GM19397 (cell line): ENCODE measurements at regions not wholly inside any gene's neighbourhood (a gene's known extent, or its start where the extent isn't known, plus 50 kb on each side); places are given as distances from the start of the nearest gene placed in this dataset.

Experiments used
- ATAC-seq: cut with Tn5 transposase; IDR thresholded peaks from one replicate; pipeline ENCODE4 v1.9.1; 2021; ENCODE audit warnings: mild to moderate bottlenecking, moderate library complexity; ENCODE audit not compliant: unreplicated experiment

GRCh38 chr6:113476937-113477839 lies 380.0 kb upstream of the MARCKS start:
- ATAC-seq, result no peak

GRCh38 chr6:113480616-113481015 lies 376.5 kb upstream of the MARCKS start:
- no peak for ATAC-seq

- no peak for ATAC-seq
These were observed 375.7 kb upstream of the MARCKS start for GRCh38 chr6:113481458-113481857.

- ATAC-seq, result no peak
These were observed 375.2 kb upstream of the MARCKS start for GRCh38 chr6:113481910-113482309.

- no peak for ATAC-seq
These were observed 374.4 kb upstream of the MARCKS start for GRCh38 chr6:113482771-113483170.

- no peak for ATAC-seq
These were observed 370.9 kb upstream of the MARCKS start for GRCh38 chr6:113486199-113486598.

GRCh38 chr6:113487489-113488058 lies 369.6 kb upstream of the MARCKS start:
- ATAC-seq, result no peak

- ATAC-seq, result no peak
These were observed 369.1 kb upstream of the MARCKS start for GRCh38 chr6:113488061-113488460.

GRCh38 chr6:113488812-113489685 lies 368.1 kb upstream of the MARCKS start:
- ATAC-seq, result no peak

- no peak for ATAC-seq
These were observed 367.0 kb upstream of the MARCKS start for GRCh38 chr6:113489952-113490746.

GRCh38 chr6:113491376-113491775 lies 365.8 kb upstream of the MARCKS start:
- ATAC-seq, result no peak

GRCh38 chr6:113493991-113494390 lies 363.2 kb upstream of the MARCKS start:
- ATAC-seq, result no peak

- ATAC-seq, result no peak
These were observed 361.6 kb upstream of the MARCKS start for GRCh38 chr6:113495521-113495920.

GRCh38 chr6:113496166-113496565 lies 361.0 kb upstream of the MARCKS start:
- ATAC-seq, result no peak

- no peak for ATAC-seq
These were observed 356.9 kb upstream of the MARCKS start for GRCh38 chr6:113500221-113500620.

GRCh38 chr6:113505084-113505699 lies 352.0 kb upstream of the MARCKS start:
- ATAC-seq, result no peak

- no peak for ATAC-seq
These were observed 348.9 kb upstream of the MARCKS start for GRCh38 chr6:113508249-113508648.

- ATAC-seq, result no peak
These were observed 346.0 kb upstream of the MARCKS start for GRCh38 chr6:113511100-113511499.

- no peak for ATAC-seq
These were observed 344.6 kb upstream of the MARCKS start for GRCh38 chr6:113512576-113512975.

GRCh38 chr6:113513086-113513485 lies 344.1 kb upstream of the MARCKS start:
- no peak for ATAC-seq
